Globus pallidus (tissue), 1 donor: ENCODE measurements at regions not wholly inside any gene's neighbourhood (a gene's known extent, or its start where the extent isn't known, plus 50 kb on each side); places are given as distances from the start of the nearest gene placed in this dataset.
"Not testable (repeated sequence)": the region's sequence is repeated elsewhere in the genome, so short reads cannot be mapped to it uniquely, and the experiment has no call there.

ENCODE experiments used
- DNase-seq: peaks from one replicate; pipeline ENCODE4 v3.0.0-alpha.2; 2015; ENCODE audit warnings: low spot score

DNA sequence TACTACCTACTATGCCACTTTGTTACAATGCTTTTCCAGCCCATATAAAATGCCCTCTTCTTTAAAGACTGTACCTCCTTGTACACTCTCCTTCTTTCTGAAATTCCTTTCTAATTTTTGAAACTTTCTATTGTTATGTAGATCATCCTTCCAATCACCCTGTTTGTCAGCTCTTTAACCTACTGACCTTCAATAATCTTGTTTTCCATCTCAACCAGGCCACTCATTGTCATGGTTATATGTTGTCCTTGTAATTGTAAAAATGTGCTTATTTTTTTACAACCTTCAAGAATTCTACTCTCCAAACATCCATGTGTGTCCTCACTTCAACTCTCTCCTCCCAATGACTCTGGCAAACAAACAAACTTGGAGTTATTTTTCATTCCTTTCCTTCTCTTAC, 1172.6 kb upstream of the CELF2 start:
- no peak for DNase-seq

DNA sequence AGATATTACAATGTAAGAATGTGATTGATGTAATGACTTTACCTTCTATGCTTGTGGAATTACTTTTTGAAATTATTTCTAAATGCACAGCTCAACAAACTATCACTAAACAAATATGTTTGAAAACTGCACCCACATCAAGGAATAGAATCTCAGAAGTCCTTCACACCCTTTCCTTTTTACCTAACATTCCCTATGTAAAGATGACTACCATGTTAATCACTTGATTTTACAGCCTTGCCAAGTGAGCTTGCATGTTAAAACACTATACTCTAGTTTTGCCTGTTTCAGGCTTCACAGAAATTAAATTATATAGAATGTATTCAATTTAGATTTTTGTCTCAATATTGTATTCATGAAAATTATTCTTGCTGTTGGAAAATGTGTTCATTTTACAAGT, 1169.4 kb upstream of the CELF2 start:
- no peak for DNase-seq

DNA sequence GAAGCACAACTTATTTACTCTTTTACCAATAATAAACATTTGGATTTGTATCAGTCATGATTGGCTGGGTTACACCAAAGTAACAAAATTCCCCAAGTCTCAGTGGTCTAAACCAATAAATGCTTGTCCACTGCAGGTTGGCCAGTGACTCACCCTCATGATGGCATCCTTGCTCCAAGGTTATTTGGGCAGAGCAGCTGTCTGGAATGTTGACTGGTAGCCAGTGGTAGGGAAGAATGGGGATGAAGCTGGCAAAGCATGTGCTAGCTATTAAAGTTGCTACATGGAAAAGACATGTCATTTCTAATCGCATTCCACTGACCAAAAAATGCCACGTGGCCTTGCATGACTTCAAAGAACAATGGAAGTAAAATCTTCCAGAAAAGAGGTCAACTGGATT, 1168.7 kb upstream of the CELF2 start:
- no peak for DNase-seq

DNA sequence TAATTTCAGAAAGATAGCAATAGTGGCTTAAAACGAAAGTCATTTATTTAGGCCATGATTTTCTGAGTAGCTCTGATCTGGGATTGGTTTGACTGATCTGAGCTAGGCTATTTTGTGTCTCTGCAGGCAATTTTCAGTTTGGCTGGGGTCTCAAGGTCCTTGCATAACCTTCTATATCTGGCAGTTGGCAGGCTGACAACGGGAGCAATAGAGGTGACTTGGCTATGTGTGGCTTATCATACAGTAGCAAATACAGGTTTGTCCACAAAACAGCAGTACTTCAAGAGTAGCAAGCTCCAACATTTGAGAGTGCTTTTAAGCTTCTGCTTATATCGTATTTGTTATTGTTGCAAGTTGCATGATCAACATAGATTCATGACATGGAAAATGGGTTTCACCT, 1167.3 kb upstream of the CELF2 start:
- DNase-seq = no peak

DNA sequence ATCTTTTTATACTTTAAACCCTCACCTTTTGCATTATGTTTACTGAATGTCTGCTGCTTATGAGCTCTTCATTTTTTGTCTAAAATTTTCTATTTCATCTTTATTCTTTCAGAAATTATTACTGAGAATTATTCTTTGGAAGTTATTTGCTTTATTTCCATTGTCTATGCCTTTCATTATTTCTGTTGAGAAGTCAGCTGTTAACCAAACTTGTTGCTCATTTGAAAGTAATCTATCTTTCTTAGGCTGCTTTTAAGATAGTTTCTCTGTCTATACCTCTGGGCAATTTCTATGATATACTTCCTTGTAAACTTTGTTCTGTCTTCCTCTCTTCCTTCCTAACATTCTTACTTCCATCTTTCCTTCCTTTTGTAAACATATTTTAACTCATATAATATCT, 1165.9 kb upstream of the CELF2 start:
- DNase-seq = no peak

DNA sequence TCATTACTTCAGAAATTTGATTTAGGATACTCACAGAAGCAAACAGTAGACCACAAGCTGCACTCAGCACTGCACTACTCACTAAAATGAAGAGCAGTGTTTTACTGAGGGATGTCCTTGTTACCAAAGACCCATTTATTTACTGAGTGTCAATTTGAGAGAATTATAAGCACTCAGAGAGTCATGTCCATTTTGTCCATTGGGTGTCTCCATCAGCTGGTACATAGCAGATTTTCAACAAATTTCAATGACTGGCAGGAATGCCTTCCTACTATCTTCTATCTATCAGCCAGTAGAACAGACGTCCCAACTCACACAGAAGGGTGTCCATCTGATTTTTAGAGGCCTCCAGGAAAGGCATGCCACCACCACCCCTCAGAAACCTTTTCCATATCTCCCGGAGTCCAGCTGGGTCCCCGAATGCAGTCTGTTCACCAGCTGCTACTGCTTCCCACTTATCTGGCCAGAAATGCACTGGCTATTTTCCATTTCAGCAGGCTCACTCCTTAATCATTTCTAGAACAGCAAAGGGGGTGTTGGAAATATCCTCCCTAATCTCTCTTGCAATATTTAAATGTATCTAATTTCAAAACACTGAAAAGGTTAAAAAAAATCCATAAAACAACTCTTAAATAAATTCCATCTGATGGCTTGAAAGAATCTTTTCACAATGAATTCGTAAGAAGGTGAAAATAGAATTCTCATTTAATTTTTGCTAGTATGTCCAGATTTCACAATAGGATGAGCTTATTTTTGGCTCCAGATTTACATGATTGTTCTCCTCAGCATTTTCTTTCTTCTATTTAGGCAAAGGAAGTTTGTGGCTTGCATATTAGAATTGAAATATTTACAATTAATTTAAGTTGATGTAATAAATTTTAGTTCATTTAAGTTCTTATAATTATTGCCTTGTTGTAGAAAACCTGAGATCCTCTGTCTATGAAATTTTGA, 1164.0 kb upstream of the CELF2 start:
- DNase-seq = no peak

DNA sequence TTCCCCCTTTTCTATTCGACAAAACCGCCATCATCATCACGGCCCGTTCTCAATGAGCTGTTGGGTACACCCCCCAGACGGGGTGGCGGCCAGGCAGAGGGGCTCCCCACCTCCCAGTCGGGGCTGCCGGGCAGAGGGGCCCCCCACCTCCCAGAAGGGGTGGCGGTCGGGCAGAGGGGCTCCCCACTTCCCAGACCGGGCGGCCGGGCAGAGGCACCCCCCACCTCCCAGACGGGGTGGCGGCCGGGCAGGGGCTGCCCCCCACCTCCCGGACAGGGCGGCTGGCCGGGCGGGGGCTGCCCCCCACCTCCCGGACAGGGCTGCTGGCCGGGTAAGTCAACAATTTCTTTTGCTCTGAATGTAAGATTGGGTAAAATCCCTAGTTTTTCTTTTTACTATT, 1162.2 kb upstream of the CELF2 start:
- not testable (repeated sequence) for DNase-seq

DNA sequence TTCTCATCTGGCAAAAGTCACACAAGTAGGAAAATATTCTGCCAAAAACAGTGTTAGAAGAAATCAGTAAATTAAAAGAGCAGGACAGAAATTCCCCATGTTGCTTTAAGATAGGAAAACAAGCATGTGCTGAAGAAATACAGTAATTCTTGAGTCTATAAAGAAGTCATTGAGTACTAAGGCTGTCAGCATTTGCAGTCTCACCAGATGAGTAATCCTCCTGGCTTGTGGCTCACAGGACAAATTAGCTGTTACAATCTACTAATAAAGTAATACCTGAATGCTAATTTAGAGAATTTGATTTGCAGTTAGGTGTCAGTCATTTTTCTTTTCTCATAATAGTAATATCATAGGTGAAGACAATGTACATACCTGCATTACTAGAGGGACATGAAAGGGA, 1158.9 kb upstream of the CELF2 start:
- DNase-seq = no peak

DNA sequence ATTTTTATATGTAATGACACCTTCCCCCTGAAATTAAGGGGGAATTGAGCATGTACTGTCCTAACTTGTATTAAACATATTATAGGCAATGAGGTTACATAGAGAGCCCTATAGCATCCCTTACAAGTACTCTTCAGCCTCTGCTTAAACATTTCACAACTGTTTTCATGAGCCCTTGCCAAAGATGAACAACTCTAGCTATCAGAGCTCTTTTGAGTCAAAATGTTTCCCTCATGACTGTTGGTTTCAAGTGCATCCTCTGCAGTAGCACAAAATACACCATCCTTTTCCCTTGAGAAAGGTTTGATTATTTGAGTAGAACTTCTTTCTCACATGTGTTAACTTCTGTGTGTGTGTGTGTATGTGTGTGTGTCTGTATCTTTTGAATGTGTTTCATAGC, 1157.6 kb upstream of the CELF2 start:
- no peak for DNase-seq

DNA sequence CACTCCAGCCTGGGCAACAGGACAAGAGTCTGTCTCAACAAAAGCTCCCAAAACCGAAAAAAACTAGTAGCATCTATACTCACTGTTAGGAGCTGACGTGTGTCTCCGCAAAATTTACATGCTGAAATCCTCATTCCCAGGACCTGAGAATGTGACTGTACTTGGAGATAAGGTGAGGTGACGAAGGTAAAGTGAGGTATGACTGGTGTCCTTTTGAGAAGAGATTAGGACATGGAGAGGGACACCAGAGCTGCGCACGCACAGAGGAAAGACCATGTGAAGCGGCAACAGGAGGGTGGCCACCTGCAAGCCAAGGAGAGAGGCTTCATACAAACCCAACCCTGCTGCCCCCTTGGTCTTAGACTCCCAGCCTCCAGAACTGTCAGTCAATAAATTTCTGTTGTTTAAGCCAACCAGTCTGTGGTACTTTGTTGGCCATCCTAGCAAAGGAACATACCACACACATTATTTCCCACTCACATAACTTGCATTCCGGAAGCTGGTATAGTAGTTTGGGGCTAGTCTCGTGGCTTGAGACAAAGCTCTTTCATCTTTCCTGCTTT, 1154.0 kb upstream of the CELF2 start:
- no peak for DNase-seq

DNA sequence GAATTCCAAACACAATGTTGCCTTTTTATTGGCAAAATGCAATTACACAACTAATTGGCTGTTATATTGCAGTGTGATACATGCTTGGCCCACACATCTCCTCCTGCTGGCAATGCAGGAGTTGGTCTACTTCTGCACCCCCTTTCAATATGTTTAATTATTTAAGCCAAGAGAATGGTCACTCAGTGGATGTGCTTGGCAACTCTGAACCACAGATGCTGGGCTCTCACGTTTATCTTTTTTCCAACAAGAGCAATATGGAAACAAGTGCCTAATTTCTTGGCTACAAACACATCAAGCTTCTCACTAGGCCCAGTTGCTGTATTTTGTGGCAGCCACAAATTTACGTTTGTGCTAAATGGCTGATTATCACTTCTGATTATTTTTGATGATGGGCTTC, 1149.2 kb upstream of the CELF2 start:
- DNase-seq = no peak

DNA sequence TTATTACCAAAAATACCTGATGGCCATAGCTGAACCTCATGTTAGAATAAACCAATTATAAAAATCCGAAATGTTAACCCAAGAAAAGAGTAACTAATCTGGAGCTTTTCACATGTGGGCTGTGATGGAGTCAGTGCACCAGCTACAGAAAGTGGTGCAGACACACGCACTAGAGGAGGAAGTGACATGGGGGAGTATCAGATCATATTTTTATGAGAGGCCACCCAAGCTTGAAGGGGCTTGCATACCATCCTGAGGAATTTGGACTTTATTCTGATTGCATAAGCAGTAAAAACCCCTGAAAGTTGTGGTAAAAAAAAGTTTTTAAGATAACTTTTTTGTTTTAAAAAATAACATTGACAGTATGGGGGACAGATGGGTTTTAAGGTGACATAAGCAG, 1148.5 kb upstream of the CELF2 start:
- DNase-seq = no peak

DNA sequence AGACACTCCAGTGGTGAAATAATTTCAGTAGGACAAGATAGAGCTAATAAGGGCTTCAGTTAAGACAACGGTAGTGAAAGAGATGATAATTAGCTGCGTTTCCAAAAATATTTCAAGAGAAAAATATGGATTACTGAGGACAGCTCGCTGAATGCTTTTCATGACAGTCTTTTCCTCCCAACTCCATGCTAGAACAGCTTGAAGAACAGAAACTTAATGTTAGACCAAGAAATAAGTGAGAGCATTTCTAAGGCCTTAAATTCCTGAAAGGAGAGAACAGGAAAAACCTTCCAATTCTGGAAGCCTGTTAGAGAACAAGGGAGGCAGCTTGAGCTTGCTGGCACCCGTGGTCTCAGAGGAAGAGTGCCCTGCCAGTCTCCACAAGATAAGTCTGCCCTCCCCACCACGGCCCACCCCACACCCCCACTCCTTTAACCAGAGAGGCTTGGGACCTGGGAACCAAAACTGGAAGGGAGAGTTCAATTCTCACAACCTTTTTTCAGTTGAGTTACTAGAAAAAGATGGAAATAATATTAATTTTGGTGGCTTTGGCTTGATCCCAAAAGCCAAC, 1148.0 kb upstream of the CELF2 start:
- no peak for DNase-seq

DNA sequence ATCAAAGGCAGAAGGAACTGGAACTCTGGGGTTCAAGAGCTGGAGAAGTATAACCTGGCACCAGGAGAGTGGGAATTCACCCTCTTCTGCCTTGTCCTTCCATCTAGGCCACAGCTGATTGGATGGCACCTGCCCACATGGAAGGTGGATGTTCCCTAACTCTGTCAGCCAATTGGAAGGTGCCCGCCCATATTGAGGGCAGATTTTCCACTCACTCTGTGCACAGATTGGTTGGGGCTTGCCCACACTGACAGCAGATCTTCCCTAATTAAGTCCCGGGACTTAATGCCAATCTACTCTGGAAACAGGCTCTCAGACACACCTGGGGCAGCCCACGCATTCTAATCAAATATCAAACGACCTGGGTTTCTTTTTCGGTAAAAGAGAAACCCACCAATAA, 1142.3 kb upstream of the CELF2 start:
- DNase-seq = no peak

DNA sequence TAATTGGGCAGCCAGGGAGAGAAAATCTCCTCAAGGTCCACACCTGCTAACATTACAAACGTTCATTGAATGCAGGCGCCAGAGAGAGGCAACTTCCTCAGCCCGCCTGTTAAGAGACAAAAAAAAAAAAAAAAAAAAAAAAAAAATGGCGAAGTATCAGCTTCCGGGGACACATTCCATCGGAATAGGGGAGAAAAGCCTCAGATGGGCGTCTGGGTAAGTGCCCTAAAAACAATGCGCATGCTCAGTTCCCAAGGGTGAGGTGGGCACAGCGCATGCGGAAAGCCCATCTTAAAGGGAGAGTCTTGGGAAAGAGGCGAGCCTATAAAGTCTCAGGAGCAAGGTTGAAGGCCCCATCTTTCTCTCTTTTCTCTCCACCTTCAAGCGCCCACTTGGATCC, 1139.7 kb upstream of the CELF2 start:
- DNase-seq = no peak

DNA sequence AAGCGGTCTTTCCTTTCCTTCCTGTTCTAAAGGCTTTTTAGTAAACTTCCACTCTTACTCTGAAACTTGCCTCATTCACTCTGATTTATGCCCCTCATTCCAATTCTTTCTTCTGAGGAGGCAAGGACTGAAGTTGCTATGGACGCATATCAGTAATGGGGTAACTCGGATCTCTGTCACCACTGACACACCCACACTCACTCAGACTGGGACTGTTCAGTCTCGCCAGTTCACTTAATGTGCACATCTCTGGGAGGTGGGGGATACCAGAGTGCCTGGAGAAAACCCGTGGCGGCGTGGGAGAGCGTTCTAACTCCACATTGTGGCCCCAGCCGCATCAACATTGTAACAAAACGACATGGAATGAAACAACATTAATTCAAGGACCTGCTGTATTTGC, 1139.3 kb upstream of the CELF2 start:
- DNase-seq = no peak

DNA sequence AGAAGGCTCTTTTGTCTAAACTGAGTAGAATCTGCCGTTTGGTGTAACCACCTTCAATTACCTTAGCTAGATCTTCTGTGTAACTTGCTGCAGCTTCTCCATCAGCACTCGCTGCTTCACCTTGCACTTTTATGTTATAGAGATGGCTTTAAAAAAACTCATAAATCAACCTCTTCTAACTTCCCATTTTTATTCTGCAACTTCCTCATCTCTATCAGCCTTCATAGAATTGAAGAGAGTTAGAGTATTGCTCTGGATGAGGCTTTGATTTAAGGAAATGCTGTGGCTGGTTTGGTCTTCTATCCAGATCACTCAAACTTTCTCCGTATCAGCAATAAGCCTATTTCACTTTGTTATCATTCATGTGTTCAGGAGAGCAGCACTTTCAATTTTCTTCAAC, 1131.9 kb upstream of the CELF2 start:
- DNase-seq = no peak

DNA sequence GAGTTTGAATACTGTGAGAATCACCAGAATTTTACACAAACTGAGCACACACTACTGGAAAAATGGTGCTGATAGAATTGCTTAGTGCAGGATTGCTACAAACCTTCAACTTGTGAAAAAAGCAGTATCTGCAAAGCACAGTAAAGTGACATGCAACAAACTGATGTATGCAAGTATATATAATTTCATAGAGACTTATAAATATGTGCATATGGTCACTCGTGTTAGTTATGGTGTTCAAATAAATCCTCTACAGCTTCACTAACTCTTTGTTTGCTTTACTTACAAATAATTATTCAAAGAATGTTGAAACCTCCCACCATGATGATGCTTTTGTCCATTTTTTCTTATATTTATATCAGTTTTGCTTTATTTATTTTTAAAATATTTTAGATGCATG, 1130.9 kb upstream of the CELF2 start:
- no peak for DNase-seq

DNA sequence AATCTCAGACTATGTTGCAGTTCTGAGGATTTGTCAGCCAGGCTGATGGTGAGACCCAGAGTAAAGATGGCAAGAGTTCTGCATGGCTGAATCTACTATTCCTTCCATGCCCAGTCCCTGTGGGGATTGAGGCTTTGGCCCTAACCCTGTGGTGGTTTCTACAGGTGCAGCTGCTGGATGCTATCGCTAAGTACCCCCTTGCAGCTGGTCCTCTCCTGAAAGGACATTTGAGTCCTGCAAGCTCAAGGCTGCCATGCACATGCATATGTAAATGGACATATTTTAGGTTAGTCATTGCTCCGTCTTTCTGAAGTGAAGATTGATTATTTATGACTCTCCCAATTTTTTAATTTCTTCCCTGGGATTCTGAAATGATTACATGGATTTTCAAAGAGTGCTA, 1122.2 kb upstream of the CELF2 start:
- no peak for DNase-seq

DNA sequence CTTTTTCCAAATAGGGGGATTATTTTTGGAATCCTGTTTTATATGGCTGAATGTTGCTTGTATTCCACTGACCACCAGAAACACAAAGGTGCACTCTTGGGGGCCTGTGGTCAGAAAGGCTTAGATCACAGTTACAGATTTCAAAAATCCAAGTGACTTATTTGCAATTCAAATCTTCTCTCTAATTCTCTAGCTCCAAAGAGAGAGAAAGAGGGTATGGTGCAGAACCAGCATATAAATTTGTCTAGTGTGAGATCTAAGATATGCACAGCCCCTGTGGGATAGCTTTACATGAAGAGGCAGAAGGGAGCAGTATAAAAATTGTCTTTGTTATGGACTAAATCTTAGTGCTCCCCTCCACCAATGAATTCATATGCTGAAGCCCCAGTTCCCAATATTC, 1121.7 kb upstream of the CELF2 start:
- DNase-seq = no peak

DNA sequence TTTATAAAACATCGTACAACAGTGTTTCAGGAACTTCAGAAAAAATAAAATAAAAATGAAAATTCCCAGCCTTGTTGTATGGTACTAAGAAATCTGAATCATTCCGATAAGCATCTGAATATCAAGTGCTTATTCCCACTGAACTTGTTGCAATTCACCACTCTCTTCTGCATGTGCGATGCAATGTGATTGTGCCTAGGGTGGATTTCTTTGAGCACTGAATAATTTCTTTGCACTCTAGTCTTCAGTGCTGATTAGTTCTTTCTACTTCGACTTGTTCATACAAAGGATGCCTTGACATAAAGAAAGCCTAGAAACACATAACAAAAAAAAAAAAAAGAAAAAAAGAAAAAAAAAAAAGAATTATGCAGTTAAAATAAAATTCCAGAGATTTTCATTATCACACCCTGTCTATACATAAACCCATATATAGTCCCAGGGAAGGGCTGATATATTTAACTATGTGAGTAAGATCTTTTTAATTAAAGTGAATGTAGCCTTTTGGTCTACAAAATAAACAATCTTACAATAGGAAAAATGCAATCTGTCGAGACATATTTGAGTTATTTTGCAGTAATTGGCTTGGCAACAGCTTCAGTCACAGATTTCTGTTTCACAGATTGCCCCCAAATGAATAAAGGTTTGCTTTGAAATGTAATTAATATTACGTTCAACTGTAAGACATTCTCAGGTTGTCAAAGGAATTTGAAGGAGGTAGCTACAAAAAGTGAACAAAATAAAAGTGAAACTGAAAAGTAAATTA, 1118.9 kb upstream of the CELF2 start:
- no peak for DNase-seq

DNA sequence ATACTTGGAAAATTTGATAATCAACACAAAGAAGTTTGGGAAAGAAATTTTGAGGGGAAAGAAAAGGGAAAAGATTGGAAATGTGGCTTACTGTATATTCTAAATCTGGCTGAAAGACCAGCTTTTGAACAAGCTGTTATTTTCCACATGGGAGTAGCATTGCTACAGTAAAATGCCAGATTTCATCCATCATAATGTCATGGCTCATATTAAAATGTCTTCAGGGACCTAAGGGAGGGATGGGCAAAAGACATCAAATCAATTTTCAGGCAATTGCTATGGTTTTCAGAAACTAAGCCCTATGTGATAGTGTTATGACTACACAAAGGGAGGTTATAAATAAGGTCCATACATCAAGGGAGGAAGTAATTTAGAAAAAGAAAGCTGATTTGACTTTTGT, 1116.9 kb upstream of the CELF2 start:
- DNase-seq = no peak

DNA sequence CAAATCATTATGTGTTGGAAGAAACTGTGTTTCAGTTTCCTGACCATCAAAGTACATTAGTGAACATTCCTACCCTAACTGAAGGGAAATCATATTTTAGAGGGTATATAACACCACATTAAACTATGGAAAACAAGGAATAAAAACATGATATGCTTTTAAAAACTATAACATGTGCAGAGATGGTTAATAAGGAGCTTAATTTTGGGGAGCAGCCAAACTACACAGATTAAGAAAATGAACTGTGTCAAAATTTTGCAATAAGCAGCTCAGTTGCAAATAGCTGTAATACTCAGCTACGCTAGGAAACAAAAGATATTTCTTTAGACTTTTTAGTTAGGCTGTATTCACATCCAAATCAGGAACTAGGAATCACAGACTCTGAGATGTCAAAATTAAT, 1115.7 kb upstream of the CELF2 start:
- DNase-seq = no peak
